ENCODE measurements at regions not wholly inside any gene's neighbourhood (a gene's known extent, or its start where the extent isn't known, plus 50 kb on each side); places are given as distances from the start of the nearest gene placed in this dataset.

- no peak for DNase-seq (ENCODE audit: low read depth)
- no peak overlapping the region for H3K4me3 ChIP-seq (ENCODE audit: low read depth, low read length)
Measured at GRCh38 chr3:27927882-27928281, 205.8 kb upstream of the EOMES start.

DNA sequence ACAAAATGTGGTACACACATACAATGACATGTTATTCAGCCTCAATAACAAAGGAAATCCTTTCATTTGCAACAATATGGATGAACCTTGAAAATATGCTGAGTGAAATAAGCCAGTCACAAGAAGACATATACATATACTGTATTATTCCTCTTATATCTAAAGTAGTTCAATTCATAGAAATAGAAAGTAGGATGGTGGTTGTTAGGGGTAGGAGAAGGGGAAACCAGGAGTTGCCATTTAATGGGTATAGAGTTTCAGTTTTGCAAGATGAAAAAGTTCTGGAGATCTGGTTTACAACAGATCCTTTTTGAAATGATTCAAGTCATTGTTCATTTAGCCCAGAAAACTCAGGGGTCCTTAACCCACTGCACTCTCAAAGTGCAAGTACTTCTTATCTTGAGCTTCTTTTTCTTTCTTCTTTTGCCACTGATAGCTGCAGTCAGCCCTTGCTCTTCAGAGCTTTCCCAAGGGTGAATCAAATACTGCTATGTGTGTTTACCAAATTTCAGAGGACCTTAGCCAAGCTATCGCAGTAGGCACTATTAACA, 208.0 kb upstream of the EOMES start:
- DNase-seq (ENCODE audit: low read depth) = no peak
- no peak overlapping the region for H3K4me3 ChIP-seq (ENCODE audit: low read depth, low read length)

DNA sequence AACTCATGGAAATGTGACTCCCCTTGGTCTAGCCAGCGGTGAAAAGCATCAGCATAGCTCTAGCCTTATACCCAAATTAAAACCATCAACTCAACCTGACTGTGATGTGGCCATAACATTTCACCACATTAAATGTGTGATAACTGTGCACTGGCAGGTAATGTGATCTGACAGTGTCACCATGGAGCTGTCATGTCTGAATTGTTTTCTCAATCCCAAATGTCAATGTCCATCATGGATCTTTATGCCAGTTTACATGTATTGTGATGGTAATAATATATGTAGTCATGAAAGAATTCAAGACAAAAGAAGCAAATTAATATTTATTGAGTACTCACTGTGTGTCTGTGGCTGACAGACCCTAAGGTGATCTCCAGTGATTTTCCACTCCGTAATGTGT, 213.4 kb upstream of the EOMES start:
- H3K4me3 ChIP-seq (ENCODE audit: low read depth, low read length) = no peak overlapping the region
- DNase-seq (ENCODE audit: low read depth) = no peak

GRCh38 chr3:27939521-27939920, 217.4 kb upstream of the EOMES start:
- no peak overlapping the region for H3K4me3 ChIP-seq (ENCODE audit: low read depth, low read length)
- no peak for DNase-seq (ENCODE audit: low read depth)

DNA sequence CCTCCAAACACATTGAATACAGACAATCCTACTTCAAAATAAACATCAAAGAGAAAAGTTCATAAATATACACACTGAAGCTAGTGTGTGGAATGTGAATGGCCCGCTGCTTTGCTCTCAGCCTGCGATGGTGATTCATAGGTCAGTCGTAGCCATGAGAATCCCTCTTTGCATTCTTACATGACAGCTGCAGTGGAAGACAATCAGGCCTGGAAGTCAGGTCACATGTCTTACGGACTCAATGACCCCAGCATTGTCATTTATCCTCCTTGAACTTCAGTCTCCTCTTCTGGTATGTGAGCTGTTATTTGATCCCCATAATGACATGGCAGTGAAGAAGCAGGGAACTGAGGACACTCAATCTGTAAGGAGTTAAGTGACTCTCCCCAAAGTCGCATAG, 217.8 kb upstream of the EOMES start:
- no peak for DNase-seq (ENCODE audit: low read depth)
- no peak overlapping the region for H3K4me3 ChIP-seq (ENCODE audit: low read depth, low read length)

- no peak overlapping the region for H3K4me3 ChIP-seq (ENCODE audit: low read depth, low read length)
- DNase-seq (ENCODE audit: low read depth) = no peak
Measured at GRCh38 chr3:27943106-27943505, 221.0 kb upstream of the EOMES start.

- H3K4me3 ChIP-seq (ENCODE audit: low read depth, low read length) = no peak overlapping the region
- no peak for DNase-seq (ENCODE audit: low read depth)
Measured at GRCh38 chr3:27945229-27945628, 223.1 kb upstream of the EOMES start.

GRCh38 chr3:27960133-27960532, 238.0 kb upstream of the EOMES start:
- DNase-seq (ENCODE audit: low read depth) = no peak
- no peak overlapping the region for H3K4me3 ChIP-seq (ENCODE audit: low read depth, low read length)

DNA sequence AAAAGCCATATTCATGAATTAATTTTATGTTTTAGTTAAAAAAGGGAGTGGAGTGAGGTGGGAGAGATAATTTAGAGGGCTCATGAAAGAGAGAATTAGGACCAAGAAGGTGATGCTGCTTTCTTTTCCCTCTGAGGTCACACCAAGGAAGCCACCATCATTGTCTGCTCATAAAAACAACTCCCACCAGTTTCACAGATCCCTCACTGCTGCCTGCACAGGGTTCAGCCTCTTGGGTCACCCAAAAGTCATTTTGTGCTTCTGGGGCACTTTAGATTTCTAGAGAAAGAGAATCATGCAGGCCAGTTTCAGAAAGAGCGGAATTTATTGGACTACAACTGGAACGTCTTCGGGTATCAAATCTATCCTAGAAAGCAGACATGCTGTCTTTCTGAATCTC, 241.4 kb upstream of the EOMES start:
- H3K4me3 ChIP-seq (ENCODE audit: low read depth, low read length) = no peak overlapping the region
- DNase-seq (ENCODE audit: low read depth) = no peak

DNA sequence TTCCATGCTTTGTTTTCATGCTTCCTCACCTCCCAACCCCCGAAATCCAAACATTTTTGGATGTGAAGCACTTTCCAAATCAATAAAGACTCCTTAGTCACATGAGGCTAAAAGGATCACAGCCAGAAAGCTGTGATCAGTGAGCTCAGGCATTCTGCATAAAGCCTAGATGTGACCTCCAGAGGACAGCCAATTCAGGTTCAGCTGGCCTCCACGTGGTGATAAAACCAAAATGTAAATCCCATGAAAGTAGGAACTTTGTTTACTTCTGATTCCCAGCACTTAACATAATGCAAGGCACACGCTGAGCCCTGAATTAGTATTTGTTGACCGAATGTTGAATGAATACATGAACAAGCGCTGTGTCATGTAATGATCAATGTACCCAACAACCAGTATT, 249.5 kb upstream of the EOMES start:
- DNase-seq (ENCODE audit: low read depth) = no peak

GRCh38 chr3:27976933-27977332, 254.8 kb upstream of the EOMES start:
- DNase-seq (ENCODE audit: low read depth) = peak; percentile 17
- H3K4me3 ChIP-seq (ENCODE audit: low read depth, low read length) = no peak overlapping the region

More for the DNA sequence above, 249.5 kb upstream of the EOMES start:
- H3K4me3 ChIP-seq (ENCODE audit: low read depth, low read length) = no peak overlapping the region

GRCh38 chr3:27978440-27978839, 256.3 kb upstream of the EOMES start:
- H3K4me3 ChIP-seq (ENCODE audit: low read depth, low read length) = no peak overlapping the region
- no peak for DNase-seq (ENCODE audit: low read depth)

DNA sequence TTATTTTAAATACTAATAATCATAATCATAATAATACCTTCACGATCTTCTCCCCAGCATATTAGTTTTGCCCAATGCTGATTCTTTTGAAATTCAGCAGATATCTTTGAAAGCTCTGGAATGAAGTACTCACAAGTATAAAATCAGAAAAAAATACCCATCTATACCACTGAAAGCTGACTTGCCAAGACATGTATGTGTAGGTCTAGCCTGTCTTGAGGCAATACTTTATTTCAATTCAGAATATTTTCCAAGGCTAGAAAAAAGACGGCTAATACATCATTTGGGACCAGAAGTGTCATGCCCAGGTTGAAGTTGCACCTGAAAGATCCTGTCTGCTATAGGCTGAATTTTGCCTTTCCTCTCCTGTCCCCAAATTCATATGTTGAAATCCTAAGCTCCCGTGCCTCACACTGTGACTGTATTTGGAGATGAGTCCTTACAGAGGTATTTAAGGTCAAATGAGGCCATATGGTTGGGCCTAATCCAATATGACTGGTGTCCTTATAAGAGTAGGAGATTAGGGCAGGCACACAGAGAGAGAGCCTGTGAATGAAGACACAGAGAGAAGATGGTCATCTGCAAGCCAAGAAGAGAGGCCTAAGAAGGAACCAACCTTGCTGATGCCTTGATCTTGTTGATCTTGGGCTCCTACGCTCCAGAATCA, 255.9 kb upstream of the CMC1 start:
- H3K4me3 ChIP-seq (ENCODE audit: low read depth, low read length) = no peak overlapping the region
- DNase-seq (ENCODE audit: low read depth) = peak; percentile 1

GRCh38 chr3:27986234-27986879, 255.1 kb upstream of the CMC1 start:
- no peak for DNase-seq (ENCODE audit: low read depth)
- no peak overlapping the region for H3K4me3 ChIP-seq (ENCODE audit: low read depth, low read length)

DNA sequence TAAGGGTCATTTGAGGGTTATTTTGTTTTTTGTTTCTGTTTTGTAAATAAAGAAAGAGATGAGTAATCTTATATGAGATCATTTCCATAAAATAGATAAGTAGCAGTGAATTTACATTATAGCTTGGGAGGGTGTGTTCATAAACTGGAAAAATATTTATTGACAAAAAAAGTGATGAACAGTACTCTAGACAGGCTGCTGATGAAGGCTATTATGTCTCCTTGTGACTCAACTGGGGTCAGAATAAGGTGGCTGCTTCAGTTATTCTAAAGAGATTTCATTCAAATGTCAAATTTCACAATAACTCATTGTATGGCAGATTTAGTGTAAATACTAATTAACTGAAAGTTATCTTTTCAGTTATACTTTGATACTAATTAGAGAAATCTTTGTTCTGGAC, 251.1 kb upstream of the CMC1 start:
- DNase-seq (ENCODE audit: low read depth) = no peak
- H3K4me3 ChIP-seq (ENCODE audit: low read depth, low read length) = no peak overlapping the region

DNA sequence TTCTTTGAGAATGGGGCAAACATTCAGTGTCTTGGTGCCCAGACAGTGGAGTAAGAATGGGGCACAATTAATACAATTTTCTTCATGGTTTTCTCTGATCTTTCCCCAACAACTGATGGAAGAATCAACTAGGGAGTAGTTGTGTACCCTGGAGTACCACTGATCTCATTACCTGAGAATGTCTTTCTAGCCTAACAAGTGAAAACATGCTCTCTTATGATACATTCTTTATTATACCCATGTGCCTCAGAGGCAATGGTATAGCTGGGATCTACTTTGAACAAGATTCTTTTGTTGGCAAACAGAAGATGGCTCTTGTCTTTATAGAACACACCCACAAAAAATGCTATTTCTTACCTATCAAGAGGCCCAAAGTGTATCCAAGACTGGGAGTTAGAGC, 250.6 kb upstream of the CMC1 start:
- no peak overlapping the region for H3K4me3 ChIP-seq (ENCODE audit: low read depth, low read length)
- DNase-seq (ENCODE audit: low read depth) = no peak

DNA sequence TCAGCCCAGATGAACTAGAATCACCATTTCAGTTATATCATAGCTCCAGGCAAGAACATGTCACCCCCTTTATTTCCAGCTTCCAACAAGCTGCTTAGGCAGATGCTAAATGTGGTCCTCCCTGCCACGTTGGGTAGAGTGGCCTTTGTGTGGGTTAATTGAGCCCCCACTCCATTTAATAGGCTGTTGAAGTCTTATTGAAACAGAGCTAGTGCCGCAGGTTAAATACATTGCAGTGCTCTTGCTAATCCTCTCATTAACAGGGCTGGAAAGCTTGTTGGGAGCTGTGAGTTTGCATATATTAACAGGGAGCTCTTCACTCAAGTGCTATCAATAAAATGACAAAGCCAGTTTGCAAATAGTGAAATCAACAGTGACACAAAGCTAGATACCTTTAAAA, 248.4 kb upstream of the CMC1 start:
- no peak for DNase-seq (ENCODE audit: low read depth)
- no peak overlapping the region for H3K4me3 ChIP-seq (ENCODE audit: low read depth, low read length)

DNA sequence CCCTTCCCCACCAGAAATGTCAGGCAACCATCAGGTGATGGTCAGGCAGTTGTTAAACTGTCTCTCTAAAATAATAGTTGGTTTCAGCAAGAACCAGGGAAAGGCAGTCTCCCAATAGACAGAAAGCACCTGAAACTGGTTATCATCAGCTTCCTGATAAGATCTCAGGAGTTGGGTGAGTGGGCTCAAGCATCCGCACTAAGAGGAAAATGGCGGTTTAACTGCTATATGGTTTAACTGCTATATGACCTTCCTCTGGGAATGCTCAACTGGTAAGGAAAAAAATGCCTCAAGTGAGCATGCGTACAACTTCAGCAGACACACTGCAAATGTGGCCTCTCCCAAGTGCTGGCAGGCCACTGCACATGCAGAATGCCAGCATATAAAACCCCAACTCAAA, 240.8 kb upstream of the CMC1 start:
- DNase-seq (ENCODE audit: low read depth) = no peak
- no peak overlapping the region for H3K4me3 ChIP-seq (ENCODE audit: low read depth, low read length)

- no peak for DNase-seq (ENCODE audit: low read depth)
- H3K4me3 ChIP-seq (ENCODE audit: low read depth, low read length) = no peak overlapping the region
Measured at GRCh38 chr3:28008235-28008634, 233.2 kb upstream of the CMC1 start.

- no peak for DNase-seq (ENCODE audit: low read depth)
Measured at GRCh38 chr3:28012830-28013229, 228.6 kb upstream of the CMC1 start.

DNA sequence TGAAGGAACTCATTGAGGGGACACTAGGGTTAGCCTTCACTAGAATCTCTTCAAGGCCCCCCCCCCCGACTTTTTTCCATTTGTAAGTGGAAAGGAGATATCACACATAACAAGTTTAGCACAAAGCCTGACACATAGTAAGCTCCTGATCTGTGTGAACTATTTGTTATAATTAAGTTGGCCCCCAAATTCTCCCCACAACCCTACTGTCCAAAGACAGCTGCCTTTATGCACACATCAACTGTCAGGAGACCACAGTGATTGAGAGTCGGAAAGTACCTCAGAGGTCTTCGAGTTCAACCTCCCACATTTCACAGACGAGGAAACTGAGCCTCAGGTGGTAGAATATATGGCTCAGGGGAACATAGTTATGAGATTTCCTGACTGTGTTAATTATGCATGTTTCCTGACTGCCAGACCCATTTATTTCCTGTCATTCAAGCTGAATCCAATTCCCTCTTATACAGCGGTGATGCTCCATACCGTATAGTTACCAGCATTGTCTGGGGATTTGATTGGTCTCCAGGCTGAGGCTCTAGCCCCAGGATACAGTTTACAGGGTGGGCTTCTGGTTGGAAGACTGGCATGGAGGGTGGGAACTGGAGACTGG, 227.4 kb upstream of the CMC1 start:
- DNase-seq (ENCODE audit: low read depth) = no peak
- H3K4me3 ChIP-seq (ENCODE audit: low read depth, low read length) = no peak overlapping the region

More at GRCh38 chr3:28012830-28013229, 228.6 kb upstream of the CMC1 start:
- no peak overlapping the region for H3K4me3 ChIP-seq (ENCODE audit: low read depth, low read length)
